Motor neuron (in vitro differentiated cells): ENCODE measurements at regions not wholly inside any gene's neighbourhood (a gene's known extent, or its start where the extent isn't known, plus 50 kb on each side); places are given as distances from the start of the nearest gene placed in this dataset.
A peak's percentile ranks its signal among the peaks of the same experiment; 100 is the strongest.

ENCODE experiments used
- ATAC-seq, 8 experiments: fragments of 200-7000 bp; cut with Tn5 transposase; replicated peaks in 6 of 8; 2 replicates each; pipeline ENCODE4 v1.8.0; 2021; ENCODE audit warnings: mild to moderate bottlenecking in 8 of 8, moderate library complexity in 8 of 8
- H3K27ac ChIP-seq, 2 donors: fragments of 250-450 bp; sonication (Bioruptor Pico); 2 replicates each; pipeline ENCODE4 v1.9.0; 2021; ENCODE audit warnings: antibody characterized with exemption in 2 of 2, mild to moderate bottlenecking in 2 of 2, moderate library complexity in 1 of 2
- H3K4me1 ChIP-seq, 2 donors: fragments of 250-450 bp; sonication (Bioruptor Pico); replicated peaks in 1 of 2; 2 replicates each; pipeline ENCODE4 v1.6.1; 2021; ENCODE audit warnings: antibody characterized with exemption in 2 of 2, mild to moderate bottlenecking in 2 of 2, moderate library complexity in 1 of 2
- H3K4me3 ChIP-seq, 5 donors: fragments of 250-450 bp; sonication (Bioruptor Pico); 2 replicates each; pipeline ENCODE4 v1.9.0; 2021; ENCODE audit warnings: antibody characterized with exemption in 5 of 5, mild to moderate bottlenecking in 5 of 5, moderate library complexity in 4 of 5
- WGBS, 10 experiments: fragments of 450-650 bp; shearing (Covaris generic); methylation state at CpG; one replicate each; pipeline ENCODE4 v1.0.0; 2022; 5-methylcytosine and 5-hydroxymethylcytosine counted together
- in situ Hi-C, 9 experiments: fragments of 400-800 bp; cut with MboI; loops; one replicate each; pipeline ENCODE4 v1.15.0; 2021; ENCODE audit warnings: low sequenced_read_pairs in 9 of 9, low pct_unique_long_range_greater_than_20kb in 2 of 9; ENCODE audit not compliant: unreplicated experiment in 9 of 9

GRCh38 chr5:143992496-143992895, 178.0 kb downstream of the YIPF5 start:
- Histone ChIP-seq H3K27ac (no peak overlapping the region), H3K4me1 (no peaks in the 10 kb centered on the region), H3K4me3 (no peak overlapping the region)
- in situ Hi-C loops = loop anchor here in 1 of 9 experiments (25.0 kb wide), 1 partner anchor 145 kb away; no protein-coding TSS in a partner anchor
- ATAC-seq = peak in 1 of 8 experiments; percentile 24
- 20 to 89% (median 71%) methylated on average over 1 of the region's 1 CpG; no CpG with 5 or more reads in 4 of the 10 experiments for WGBS, 10 experiments

DNA sequence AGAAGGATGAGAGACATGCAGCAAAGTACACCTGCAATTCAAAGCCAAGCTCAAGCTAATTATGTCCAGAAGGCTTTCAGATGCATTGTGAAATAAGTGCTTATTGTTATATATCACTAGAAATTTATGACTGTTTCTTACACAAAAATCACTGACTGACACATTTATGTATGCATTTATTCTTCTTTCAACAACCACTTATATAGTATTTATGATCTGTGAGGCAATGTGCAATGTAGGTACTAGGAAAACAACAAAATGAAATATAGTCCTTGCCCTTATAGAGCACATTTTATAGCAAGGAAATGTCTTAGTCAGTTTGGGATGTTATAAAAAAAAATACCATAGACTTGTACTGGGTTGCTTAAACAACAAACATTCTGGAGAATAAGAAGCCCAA, 167.6 kb downstream of the YIPF5 start:
- no peak for ATAC-seq
- Histone ChIP-seq H3K27ac (no peak overlapping the region), H3K4me1 (no peaks in the 10 kb centered on the region), H3K4me3 (no peak overlapping the region)
- in situ Hi-C loops = no loop called here

DNA sequence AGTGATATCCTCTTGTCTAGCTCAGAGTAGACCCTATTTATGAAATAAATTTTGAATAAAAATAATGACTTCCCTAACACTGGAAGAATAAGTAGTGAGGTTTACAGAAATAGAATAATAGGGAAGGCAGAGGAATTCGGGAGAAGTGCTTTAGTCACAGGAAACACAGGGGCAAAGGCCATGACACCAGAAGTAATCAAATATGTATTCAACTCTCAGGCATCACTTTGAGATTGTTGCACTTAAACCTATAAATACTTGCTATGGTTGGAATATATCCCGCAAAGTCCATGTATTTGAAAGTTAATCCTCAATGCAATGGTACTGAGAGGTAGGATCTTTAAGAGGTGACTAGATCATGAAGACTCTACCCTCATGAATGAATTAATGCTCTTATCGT, 166.8 kb downstream of the YIPF5 start:
- in situ Hi-C loops = no loop called here

DNA sequence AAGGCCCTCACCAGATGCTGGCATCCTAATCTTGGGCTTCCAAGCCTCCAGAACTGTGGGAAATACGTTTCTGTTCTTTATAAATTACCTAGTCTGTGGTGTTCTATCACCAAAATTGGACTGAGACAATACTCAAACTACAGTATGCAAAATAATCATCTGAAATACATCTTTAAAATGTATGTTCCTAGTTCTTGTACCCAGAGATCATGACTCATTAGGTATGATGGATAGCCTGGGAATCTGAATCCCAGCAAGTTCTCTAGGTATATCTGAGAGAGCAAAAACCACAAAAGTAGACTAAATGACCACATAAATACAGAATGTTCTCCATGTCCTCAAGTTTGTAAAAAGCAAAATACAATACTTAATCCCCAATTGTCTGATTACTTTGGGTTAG, 166.3 kb downstream of the YIPF5 start:
- in situ Hi-C loops = no loop called here
- 0 to 75% (median 44%) methylated on average over 1 of the region's 1 CpG; no CpG with 5 or more reads in 3 of the 10 experiments for WGBS, 10 experiments
- no peak overlapping the region for H3K27ac ChIP-seq
- no peak for ATAC-seq
- no peak overlapping the region for H3K4me3 ChIP-seq
- no peaks in the 10 kb centered on the region for H3K4me1 ChIP-seq

More for the DNA sequence above, 166.8 kb downstream of the YIPF5 start:
- no peaks in the 10 kb centered on the region for H3K4me1 ChIP-seq
- no peak overlapping the region for H3K27ac ChIP-seq
- WGBS, 10 experiments = 61 to 95% (median 86%) methylated on average over 1 to 3 of the region's 3 CpGs
- no peak overlapping the region for H3K4me3 ChIP-seq
- ATAC-seq = no peak

DNA sequence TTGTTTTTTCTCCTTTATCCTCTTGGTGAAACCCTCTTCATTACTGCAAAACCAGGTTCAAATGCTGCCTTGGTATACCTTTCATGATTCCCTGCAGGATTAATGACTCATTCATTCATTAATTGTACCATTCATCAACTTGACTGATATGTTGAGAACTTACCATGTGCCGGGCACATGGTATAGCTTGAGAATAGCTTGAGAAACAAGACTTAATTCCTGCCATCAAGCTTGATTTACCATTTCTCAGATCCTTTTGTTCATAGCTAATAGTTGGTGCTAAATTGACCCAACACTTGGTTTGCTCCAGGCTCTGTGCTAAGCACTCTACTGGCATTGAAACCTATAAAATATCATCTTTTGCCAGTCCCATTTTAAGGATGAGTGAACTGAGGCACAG, 165.7 kb downstream of the YIPF5 start:
- in situ Hi-C loops = no loop called here
- no peak for ATAC-seq

GRCh38 chr5:144009116-144009515, 161.3 kb downstream of the YIPF5 start:
- no peak overlapping the region for H3K27ac ChIP-seq
- no peak for ATAC-seq
- H3K4me1 ChIP-seq = no peaks in the 10 kb centered on the region
- no peak overlapping the region for H3K4me3 ChIP-seq
- in situ Hi-C loops = no loop called here

More for the DNA sequence above, 165.7 kb downstream of the YIPF5 start:
- Histone ChIP-seq H3K4me1 (no peaks in the 10 kb centered on the region), H3K4me3 (no peak overlapping the region), H3K27ac (no peak overlapping the region)
- 89 to 100% (median 100%) methylated on average over 1 of the region's 1 CpG; no CpG with 5 or more reads in 3 of the 10 experiments for WGBS, 10 experiments

DNA sequence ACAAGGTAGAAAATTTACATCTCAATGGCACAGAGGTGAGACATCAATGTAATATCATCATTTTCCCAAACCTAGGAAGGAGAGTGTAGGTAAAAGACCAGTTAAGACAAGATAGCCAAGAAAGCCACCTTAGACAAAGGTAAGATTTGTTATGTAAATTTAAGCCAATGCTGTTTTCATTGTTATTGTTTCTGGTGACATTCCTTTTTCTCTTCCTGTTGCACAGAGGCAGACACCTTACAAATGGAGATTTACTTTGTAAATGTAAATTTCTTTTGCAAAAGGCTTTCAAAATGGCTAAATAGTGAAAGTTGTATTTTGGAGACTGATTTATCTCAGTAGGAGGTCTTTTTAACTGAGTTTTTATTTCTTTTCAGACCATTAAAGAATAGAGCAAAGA, 159.1 kb downstream of the YIPF5 start:
- in situ Hi-C loops = no loop called here
- Histone ChIP-seq H3K27ac (no peak overlapping the region), H3K4me1 (peaks cover 0 to 5% of the 10 kb centered on the region in 2 donors), H3K4me3 (no peak overlapping the region)
- ATAC-seq = no peak

GRCh38 chr5:144013816-144014215, 156.6 kb downstream of the YIPF5 start:
- Histone ChIP-seq H3K27ac (no peak overlapping the region), H3K4me1 (peaks cover 11 to 12% of the 10 kb centered on the region in 2 donors), H3K4me3 (no peak overlapping the region)
- in situ Hi-C loops = no loop called here
- no peak for ATAC-seq
- 52 to 100% (median 93%) methylated on average over 1 to 2 of the region's 2 CpGs; no CpG with 5 or more reads in 2 of the 10 experiments for WGBS, 10 experiments

DNA sequence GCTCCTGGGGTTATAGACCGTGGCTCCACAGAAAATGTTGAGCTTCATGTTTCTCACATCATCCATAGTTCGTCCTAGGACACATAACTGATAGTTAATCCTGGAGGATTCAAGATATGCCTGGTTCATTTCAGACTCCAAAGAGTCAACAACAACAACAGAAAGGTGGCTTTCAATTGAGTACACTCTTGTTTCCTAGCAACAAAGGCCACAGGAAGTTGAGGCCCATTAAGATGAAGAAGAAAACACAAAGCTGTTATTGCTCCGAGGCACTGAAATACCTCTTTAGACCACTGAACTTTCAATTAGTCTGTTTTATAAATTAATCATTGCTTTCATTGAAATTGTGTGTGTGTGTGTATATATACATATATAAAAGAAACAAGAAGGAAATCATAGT, 154.5 kb downstream of the YIPF5 start:
- in situ Hi-C loops = no loop called here
- 30 to 100% (median 77%) methylated on average over 1 to 3 of the region's 3 CpGs; no CpG with 5 or more reads in 2 of the 10 experiments for WGBS, 10 experiments
- Histone ChIP-seq H3K4me3 (no peak overlapping the region), H3K4me1 (peaks cover 11 to 12% of the 10 kb centered on the region in 2 donors), H3K27ac (no peak overlapping the region)
- ATAC-seq = no peak

GRCh38 chr5:144017119-144017518, 153.3 kb downstream of the YIPF5 start:
- Histone ChIP-seq H3K27ac (no peak overlapping the region), H3K4me3 (no peak overlapping the region), H3K4me1 (peaks cover 11 to 12% of the 10 kb centered on the region in 2 donors)
- in situ Hi-C loops = no loop called here
- WGBS, 10 experiments = 60 to 100% (median 78%) methylated on average over 1 to 6 of the region's 7 CpGs; no CpG with 5 or more reads in 2 of the 10 experiments
- ATAC-seq = peak in 3 of 8 experiments; percentile 15 to 49 (median 21)

- ATAC-seq = no peak
- H3K4me1 ChIP-seq = peaks cover 11 to 12% of the 10 kb centered on the region in 2 donors
- H3K27ac ChIP-seq = peak overlapping the region in 1 of 2 donors; percentile 26
- in situ Hi-C loops = no loop called here
- 60 to 100% (median 78%) methylated on average over 3 to 6 of the region's 6 CpGs for WGBS, 10 experiments
- no peak overlapping the region for H3K4me3 ChIP-seq
Measured at GRCh38 chr5:144017631-144018030, 152.8 kb downstream of the YIPF5 start.

- in situ Hi-C loops = no loop called here
- WGBS, 10 experiments = 0 to 100% (median 95%) methylated on average over 1 of the region's 1 CpG; no CpG with 5 or more reads in 2 of the 10 experiments
- no peak for ATAC-seq
- H3K27ac ChIP-seq = no peak overlapping the region
- no peak overlapping the region for H3K4me3 ChIP-seq
- H3K4me1 ChIP-seq = peaks cover 4 to 6% of the 10 kb centered on the region in 2 donors
Measured at GRCh38 chr5:144024090-144024489, 146.4 kb downstream of the YIPF5 start.

DNA sequence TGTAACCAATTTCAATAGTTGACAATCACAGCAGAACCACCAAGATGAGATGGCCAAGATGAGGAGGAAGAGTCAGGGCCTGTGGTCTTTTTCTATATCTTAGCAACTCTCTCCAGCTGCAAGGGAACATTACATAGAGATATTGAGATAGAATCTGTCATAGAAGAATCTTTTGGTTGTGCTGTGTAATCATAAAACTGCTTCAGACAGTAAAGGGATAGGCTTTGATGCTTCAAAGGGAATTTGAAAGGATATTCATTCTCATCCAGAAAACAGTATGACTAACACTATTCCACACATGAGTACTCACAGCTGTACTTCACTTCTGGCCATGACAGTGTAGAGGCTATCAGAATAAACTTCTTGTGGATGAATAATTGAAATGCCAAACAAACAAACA, 145.9 kb downstream of the YIPF5 start:
- peaks cover 4 to 6% of the 10 kb centered on the region in 2 donors for H3K4me1 ChIP-seq
- ATAC-seq = peak in 2 of 8 experiments; percentile 85
- H3K27ac ChIP-seq = no peak overlapping the region
- H3K4me3 ChIP-seq = no peak overlapping the region
- in situ Hi-C loops = no loop called here

DNA sequence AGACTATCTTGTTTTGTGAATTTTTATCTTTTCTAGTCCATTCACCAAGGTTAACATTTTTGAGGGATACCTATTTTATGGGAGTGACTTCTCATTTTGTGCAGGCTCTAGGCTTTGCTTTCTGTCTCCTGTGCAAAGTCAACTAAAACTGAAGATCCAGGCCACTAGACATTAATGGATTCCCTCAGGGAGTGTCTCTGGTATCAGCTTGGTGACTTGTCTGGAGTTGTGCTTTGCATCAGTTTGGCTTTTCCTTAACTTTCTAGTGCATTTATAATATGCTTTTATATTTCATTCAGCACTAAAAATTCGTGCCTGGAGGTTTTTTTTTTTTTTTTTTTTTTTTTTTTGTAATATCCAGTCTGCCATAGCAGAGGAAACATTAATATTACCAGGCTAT, 144.2 kb downstream of the YIPF5 start:
- 0 to 88% (median 38%) methylated on average over 1 of the region's 1 CpG for WGBS, 10 experiments
- in situ Hi-C loops = no loop called here

More for the DNA sequence above, 144.2 kb downstream of the YIPF5 start:
- peaks cover 4 to 6% of the 10 kb centered on the region in 2 donors for H3K4me1 ChIP-seq
- H3K27ac ChIP-seq = no peak overlapping the region
- ATAC-seq = no peak
- H3K4me3 ChIP-seq = no peak overlapping the region
